COR-L47 (cell line): ENCODE measurements at regions not wholly inside any gene's neighbourhood (a gene's known extent, or its start where the extent isn't known, plus 50 kb on each side); places are given as distances from the start of the nearest gene placed in this dataset.
"Not testable (repeated sequence)": the region's sequence is repeated elsewhere in the genome, so short reads cannot be mapped to it uniquely, and the experiment has no call there.

ENCODE experiments used
- DNase-seq: peaks from one replicate; lab custom pipeline; 2025; lab: John Stamatoyannopoulos, UW

GRCh38 chr21:20270365-20271055, 727.7 kb upstream of the NCAM2 start:
- no peak for DNase-seq

DNA sequence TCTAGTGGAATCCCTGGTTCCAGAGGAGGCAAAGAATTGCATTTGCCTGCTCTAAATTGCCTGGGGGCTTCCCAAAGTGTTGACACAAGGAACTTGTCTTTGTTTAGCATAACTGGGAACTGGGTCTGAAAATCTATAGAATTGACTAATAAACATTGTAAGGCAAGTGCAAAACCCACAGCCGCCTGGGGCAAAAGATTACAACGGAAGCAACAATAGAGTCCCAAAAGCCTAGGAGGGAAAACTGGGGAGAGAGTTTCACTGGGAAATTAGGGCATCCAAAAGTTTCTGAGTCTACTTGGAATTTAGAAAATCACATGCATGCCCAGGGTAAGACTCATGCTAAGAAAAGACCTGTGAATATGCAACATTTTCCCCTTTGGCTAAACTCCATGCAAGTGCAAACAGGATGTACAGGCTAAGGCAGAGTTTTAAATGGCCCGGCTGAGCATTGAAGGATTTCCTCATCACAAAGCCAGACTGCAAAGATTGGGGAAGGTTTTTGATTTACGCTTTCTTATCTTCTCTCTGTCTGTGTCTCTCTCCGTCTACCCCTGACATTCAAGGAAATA, 725.3 kb upstream of the NCAM2 start:
- no peak for DNase-seq

DNA sequence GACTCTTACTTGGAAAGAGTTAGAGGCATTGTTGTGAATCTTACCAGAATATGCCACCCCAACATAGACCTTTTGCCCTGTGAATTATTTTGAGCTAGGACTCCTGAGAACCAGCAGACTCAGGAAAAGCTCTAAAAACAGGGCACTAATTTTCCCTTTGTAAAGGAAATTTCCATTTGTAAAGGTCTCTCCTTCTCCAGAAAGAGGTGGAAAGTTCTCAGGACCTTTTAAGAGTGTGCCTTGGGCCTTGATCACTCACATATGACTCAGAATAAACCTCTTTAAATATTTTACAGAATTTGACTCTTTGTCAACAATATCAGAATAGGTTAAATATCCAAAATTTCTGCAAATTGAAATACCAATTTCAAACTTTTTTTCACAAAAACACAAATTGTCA, 721.8 kb upstream of the NCAM2 start:
- DNase-seq: no peak

GRCh38 chr21:20276954-20277353, 721.3 kb upstream of the NCAM2 start:
- no peak for DNase-seq

DNA sequence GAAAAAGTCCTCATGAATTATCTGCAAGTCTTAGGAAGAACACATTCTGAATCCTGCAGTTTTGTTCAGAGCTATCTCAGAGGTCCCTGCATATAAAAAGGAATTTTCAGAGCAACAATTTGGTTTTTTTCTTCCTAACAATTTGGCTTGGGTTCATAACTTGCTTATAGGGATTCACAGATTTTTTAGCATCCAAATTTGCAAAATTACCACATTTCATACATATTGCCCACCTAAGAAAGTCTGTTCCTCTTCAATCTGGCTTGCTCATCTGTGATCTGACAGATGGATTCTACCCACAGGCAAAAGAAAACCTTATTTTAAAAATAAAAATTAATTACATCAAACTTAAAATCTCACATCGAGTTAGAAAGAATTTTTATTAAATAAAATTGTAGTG, 714.4 kb upstream of the NCAM2 start:
- no peak for DNase-seq

GRCh38 chr21:20292280-20292679, 705.9 kb upstream of the NCAM2 start:
- no peak for DNase-seq

GRCh38 chr21:20292854-20293253, 705.4 kb upstream of the NCAM2 start:
- not testable (repeated sequence) for DNase-seq

GRCh38 chr21:20301395-20301794, 696.8 kb upstream of the NCAM2 start:
- DNase-seq: no peak

DNA sequence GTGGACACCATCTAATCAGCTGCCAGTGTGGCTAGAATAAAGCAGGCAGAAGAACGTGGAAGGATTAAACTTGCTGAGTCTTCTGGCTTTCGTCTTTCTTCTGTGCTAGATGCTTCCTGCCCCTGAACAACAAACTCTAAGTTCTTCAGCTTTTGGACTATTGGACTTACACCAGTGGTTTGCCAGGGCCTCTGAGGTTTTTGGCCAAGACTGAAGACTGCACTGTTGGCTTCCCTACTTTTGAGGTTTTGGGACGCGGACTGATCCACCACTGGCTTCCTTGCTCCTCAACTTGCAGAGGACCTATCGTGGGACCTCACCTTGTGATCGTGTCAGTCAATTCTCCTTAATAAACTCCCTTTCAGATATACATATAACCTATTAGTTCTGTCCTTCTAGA, 696.1 kb upstream of the NCAM2 start:
- DNase-seq: no peak

- DNase-seq: no peak
Observed at GRCh38 chr21:20306836-20307235, 691.4 kb upstream of the NCAM2 start.

DNA sequence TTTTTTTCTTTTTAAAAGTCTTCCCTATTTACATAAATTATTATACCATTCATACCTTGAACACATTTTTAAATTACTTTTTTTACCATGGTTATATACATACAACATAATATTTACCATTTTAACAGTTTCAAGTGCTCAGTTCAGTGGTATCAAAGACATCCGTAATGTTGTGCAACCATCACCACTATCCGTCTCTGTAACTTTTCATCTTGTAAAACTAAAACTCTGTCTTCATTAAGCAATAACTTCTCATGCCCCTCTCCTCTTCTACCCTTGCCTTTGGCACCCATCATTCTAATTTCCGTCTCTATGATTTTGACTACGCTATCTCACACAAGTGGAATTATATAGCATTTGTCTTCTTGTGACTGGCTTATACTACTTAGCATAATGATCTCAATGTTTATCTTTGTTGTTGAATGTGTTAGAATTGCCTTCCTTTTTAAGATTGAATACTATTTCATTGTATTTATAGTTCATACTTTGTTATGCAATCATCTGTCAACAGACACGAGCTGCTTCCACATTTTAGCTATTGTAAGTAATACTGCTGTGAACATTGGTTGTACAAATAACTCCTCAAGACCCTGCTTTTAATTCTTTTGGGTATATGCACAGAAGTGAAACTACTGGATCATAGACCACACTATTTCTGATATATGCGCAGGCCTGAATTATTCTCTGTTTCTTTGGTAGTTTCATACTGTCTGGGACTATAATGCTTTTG, 689.5 kb upstream of the NCAM2 start:
- DNase-seq: no peak

DNA sequence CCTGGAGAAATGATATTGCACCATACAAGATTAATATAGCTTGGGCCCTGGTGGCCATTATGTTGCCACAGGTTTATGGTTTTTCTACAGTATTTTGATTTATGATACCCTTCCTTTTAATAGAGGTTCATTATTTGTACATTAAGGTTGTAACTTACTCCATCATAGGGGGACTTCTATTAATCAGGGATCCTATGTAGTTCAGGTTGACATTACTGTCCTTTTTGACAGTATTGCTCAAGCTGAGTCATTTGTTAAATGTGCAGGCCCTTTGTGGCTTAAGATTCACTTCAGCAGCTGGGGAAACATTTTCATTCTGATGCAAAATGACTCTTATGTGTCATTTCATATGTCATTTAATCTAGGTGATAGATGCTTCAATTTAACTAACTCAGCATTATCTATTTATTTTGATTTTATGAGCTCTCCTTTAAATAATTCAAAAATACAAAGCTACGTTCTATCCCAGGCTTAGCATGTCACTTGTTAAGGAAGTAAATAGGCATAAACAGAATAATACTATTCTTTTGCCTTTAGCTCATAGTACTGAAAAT, 686.9 kb upstream of the NCAM2 start:
- DNase-seq: no peak

- no peak for DNase-seq
Observed at GRCh38 chr21:20313013-20313412, 685.2 kb upstream of the NCAM2 start.

DNA sequence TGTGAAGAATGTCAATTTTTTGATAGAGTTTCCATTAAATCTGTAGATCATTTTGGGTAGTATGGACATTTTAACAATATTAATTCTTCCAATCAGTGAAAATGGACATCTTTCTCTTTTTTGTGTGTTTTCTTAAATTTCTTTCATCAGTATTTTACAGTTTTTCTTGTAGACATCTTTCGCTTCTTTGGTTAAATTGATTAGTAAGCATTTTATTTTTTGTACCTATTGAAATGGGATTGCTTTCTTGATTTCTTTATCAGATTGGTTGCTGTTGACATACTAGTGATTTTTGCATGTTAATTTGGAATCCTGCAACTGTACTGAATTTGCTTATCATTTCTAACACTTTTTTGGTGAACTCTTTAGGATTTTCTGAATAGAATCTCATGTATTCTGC, 683.2 kb upstream of the NCAM2 start:
- DNase-seq: no peak

- DNase-seq: no peak
Observed at GRCh38 chr21:20329636-20330035, 668.6 kb upstream of the NCAM2 start.

GRCh38 chr21:20330652-20331051, 667.6 kb upstream of the NCAM2 start:
- DNase-seq: no peak

DNA sequence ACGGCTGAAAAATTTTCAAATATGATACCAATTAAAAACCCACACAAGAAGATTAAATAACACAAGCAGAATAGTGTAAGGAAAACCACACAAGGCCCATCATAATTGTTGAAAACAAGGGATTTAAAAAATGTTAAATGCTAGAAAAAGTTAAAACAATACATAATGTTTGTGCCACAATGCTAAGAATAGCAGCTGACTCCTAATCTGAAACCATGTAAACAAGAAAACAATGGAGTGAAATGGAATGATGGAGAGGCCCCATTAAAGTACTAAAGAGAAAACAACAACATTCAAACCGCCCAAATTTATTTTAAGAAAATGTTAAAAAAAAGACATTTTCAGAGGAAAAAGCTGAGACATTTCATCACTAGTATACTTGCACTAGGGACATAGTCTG, 663.6 kb upstream of the NCAM2 start:
- no peak for DNase-seq

- DNase-seq: no peak
Observed at GRCh38 chr21:20341431-20341830, 656.8 kb upstream of the NCAM2 start.

- DNase-seq: no peak
Observed at GRCh38 chr21:20343186-20343585, 655.0 kb upstream of the NCAM2 start.

DNA sequence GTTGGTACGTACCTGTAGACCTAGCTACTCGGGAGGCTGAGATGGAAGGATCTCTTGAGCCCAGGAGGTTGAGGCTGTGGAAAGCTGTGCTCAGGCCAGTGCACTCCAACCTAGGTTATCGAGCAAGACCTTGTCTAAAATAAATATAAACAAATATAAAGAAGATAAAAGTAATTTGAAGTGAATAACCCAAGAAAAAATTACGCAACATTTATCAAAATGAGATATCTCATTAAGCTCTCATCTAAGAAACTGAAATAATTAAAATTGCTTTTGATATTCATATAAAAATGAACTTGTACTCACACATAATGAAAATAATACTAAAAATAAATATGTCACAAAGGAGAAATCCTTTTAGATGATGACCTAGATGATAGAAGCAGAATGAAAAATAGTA, 647.1 kb upstream of the NCAM2 start:
- DNase-seq: no peak

DNA sequence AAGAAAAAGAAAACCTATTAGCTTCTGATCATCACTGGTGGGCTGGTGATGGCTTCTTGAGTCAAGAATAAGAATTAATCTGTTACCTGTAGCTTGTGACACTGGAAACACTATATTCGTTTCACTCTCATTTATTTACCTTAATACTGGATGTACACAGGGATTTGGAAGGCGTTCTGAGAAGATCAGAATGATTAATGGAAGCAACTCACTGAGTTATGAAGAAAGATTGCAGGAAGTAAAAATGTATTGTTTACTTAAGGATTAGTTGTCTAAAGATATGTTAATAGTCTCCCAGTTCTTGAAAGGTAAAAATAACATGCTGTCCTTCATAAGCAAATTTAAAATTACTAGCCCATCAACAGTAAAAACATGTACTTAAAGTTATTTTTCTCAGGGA, 644.9 kb upstream of the NCAM2 start:
- no peak for DNase-seq

- DNase-seq: no peak
Observed at GRCh38 chr21:20373031-20373430, 625.2 kb upstream of the NCAM2 start.

DNA sequence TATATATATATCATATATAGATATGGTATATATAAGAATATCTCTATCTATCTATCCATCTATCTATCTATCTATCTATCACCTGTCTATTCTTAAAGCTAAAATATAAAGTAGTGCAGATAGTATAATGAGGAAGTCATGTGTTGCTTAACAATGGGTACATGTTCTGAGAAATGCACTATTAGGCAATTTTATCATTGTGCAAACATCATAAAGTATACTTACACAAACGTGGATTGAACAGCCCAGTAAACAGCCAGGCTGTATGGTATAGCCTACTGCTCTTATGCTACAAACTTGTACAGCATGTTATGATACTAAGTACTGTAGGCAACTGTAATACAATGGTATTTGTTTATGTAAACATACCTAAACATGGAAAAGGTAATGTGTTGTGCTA, 621.0 kb upstream of the NCAM2 start:
- no peak for DNase-seq
